ENCODE measurements at regions not wholly inside any gene's neighbourhood (a gene's known extent, or its start where the extent isn't known, plus 50 kb on each side); places are given as distances from the start of the nearest gene placed in this dataset.

DNA sequence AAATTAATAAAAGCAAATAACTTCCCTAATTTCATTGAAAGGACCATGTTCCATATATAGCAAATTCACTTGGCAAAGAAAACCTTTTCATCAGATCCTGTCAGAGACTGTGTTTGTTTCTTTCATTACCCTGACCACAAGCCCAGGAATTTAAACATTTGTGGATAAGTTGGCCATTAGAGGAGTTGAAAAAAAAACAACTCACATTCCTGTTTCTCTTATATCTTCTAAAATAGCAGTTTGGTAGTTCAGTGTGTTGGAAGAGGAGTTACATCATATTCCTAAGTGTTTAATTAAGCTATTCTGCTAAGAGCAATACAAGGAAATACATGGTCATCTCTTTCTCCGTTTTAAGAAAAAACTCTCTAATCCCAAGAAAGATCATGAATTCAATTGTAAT, 505.6 kb downstream of the TLE1 start:
- intact Hi-C loops (cut with DNase I, micrococcal nuclease), result no loop called here
- Histone ChIP-seq H3K4me1 (ENCODE audit: low read depth) (no peaks in the 10 kb centered on the region), H3K4me3 (no peak overlapping the region), H3K36me3 (ENCODE audit: low read depth) (no peaks in the 10 kb centered on the region), H3K9me3 (no peaks in the 10 kb centered on the region)
- ATAC-seq, result no peak
- TF ChIP-seq, protein P1, sequence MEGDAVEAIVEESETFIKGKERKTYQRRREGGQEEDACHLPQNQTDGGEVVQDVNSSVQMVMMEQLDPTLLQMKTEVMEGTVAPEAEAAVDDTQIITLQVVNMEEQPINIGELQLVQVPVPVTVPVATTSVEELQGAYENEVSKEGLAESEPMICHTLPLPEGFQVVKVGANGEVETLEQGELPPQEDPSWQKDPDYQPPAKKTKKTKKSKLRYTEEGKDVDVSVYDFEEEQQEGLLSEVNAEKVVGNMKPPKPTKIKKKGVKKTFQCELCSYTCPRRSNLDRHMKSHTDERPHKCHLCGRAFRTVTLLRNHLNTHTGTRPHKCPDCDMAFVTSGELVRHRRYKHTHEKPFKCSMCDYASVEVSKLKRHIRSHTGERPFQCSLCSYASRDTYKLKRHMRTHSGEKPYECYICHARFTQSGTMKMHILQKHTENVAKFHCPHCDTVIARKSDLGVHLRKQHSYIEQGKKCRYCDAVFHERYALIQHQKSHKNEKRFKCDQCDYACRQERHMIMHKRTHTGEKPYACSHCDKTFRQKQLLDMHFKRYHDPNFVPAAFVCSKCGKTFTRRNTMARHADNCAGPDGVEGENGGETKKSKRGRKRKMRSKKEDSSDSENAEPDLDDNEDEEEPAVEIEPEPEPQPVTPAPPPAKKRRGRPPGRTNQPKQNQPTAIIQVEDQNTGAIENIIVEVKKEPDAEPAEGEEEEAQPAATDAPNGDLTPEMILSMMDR (IDR thresholded peaks at IDR 0.05), result no peak
- DNase-seq, result no peak

DNA sequence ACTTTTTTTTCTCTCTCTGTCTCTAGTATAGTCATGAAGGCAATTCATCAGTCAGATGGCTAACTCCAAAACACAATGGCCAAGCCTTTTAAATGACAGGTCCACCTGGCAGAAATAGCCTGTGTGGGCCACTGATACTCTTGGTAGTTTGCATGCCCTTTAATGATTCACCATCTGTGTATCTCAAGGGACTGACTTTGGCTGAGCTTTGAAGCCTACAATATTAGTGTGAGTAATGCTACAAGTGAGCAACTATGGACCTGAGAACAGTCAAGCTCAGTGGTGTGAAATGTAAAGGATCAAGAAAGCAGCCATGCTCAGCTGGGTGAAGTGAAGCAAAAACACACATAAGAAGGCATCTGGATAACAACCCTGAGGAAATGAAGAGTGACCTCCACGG, 506.9 kb downstream of the TLE1 start:
- no peak for ATAC-seq
- intact Hi-C loops (cut with DNase I, micrococcal nuclease), result no loop called here

DNA sequence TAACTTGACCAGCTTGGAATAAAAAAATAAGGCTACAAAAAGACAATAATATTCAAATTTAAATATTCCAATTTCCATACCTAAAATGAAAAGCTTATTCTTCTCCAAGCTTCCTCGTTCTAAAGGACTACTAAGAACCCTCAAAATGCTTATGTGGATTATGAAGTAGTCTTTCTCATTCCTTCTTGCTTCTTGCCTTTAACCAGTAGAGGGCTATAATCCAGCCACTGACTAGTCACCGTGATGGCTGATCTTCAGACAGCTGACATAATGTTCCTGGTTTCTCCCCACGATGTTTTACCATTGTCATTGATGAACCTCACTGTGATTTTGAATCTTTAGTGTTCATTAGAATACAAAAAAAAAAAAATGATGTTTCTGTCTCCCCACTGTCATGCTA, 515.3 kb downstream of the TLE1 start:
- no peak for DNase-seq
- ATAC-seq, result no peak
- no peaks in the 10 kb centered on the region for H3K9me3 ChIP-seq
- no peaks in the 10 kb centered on the region for H3K4me1 ChIP-seq (ENCODE audit: low read depth)
- intact Hi-C loops (cut with DNase I, micrococcal nuclease), result no loop called here
- H3K4me3 ChIP-seq, result no peak overlapping the region
- H3K36me3 ChIP-seq (ENCODE audit: low read depth), result no peaks in the 10 kb centered on the region
- TF ChIP-seq, protein P1 (IDR thresholded peaks at IDR 0.05), result no peak

More for the DNA sequence above, 506.9 kb downstream of the TLE1 start:
- no peaks in the 10 kb centered on the region for H3K36me3 ChIP-seq (ENCODE audit: low read depth)
- no peak for DNase-seq
- H3K9me3 ChIP-seq, result no peaks in the 10 kb centered on the region
- no peaks in the 10 kb centered on the region for H3K4me1 ChIP-seq (ENCODE audit: low read depth)
- no peak overlapping the region for H3K4me3 ChIP-seq
- TF ChIP-seq, protein P1 (IDR thresholded peaks at IDR 0.05), result no peak

DNA sequence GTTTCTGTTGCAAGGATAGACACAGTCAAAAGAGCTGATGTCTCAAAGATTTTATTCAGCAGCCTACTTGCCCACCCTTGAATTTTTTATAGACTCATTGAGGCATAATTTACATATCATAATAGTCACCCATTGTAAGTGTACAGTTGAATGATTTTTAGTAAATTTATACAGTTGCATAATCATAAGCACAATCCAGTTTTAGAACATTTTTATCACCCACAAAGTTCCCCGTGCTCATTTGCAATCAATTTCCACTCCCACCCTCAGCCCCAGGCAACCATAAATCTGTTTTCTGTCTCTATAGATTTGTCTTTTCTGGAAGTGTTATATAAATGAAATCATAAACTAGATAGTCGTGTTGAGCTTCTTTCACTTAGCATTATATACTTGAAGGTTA, 517.7 kb downstream of the TLE1 start:
- intact Hi-C loops (cut with DNase I, micrococcal nuclease), result no loop called here
- no peak for ATAC-seq
- H3K36me3 ChIP-seq (ENCODE audit: low read depth), result no peaks in the 10 kb centered on the region

DNA sequence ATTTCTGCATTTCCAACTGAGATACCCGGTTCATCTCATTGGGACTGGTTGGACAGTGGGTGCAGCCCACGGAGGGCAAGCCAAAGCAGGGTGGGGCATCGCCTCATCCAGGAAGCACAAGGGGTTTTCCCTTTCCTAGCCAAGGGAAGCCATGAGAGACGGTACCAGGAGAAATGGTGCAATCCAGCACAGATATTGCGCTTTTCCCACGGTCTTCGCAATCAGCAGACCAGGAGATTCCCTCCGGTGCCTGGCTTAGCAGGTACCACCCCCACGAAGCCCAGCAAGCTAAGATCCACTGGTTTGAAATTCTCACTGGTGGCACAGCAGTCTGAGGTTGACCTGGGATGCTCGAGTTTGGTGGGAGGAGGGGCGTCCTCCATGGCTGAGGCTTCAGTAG, 527.0 kb downstream of the TLE1 start:
- no peak overlapping the region for H3K4me3 ChIP-seq
- DNase-seq, result no peak
- H3K36me3 ChIP-seq (ENCODE audit: low read depth), result no peaks in the 10 kb centered on the region
- TF ChIP-seq, protein P1 (IDR thresholded peaks at IDR 0.05), result no peak
- ATAC-seq, result no peak
- H3K4me1 ChIP-seq (ENCODE audit: low read depth), result no peaks in the 10 kb centered on the region
- H3K9me3 ChIP-seq, result no peaks in the 10 kb centered on the region
- intact Hi-C loops (cut with DNase I, micrococcal nuclease), result no loop called here

More for the DNA sequence above, 517.7 kb downstream of the TLE1 start:
- Histone ChIP-seq H3K9me3 (no peaks in the 10 kb centered on the region), H3K4me3 (no peak overlapping the region), H3K4me1 (ENCODE audit: low read depth) (no peaks in the 10 kb centered on the region)
- no peak for DNase-seq
- TF ChIP-seq, protein P1 (IDR thresholded peaks at IDR 0.05), result no peak

DNA sequence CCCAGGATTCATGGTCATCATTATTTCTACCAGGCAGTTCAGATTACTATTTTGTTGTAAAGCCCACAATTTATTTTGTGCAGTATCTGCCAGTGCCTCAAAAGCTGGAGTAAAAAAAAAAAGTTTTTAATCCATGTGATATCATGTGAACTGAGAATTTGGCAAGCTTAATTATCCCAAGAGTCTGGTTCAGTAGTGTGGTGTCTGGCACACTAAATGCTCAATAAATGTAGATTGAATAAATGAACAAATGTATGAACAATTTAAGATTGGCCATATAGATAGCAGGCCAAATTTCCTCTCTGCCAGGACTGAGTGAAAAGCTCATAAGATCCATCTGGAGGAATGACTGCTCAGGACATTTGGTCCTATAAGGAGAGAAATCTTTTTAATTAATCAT, 533.0 kb downstream of the TLE1 start:
- H3K36me3 ChIP-seq (ENCODE audit: low read depth), result no peaks in the 10 kb centered on the region
- TF ChIP-seq, protein P1 (IDR thresholded peaks at IDR 0.05), result no peak
- H3K4me1 ChIP-seq (ENCODE audit: low read depth), result no peaks in the 10 kb centered on the region
- H3K9me3 ChIP-seq, result no peaks in the 10 kb centered on the region
- no peak for DNase-seq
- no peak overlapping the region for H3K4me3 ChIP-seq
- intact Hi-C loops (cut with DNase I, micrococcal nuclease), result no loop called here
- no peak for ATAC-seq
